Medulla oblongata (tissue), 1 donor: ENCODE measurements at regions not wholly inside any gene's neighbourhood (a gene's known extent, or its start where the extent isn't known, plus 50 kb on each side); places are given as distances from the start of the nearest gene placed in this dataset.

Source experiments
- DNase-seq: peaks from one replicate; pipeline ENCODE4 v3.0.0-alpha.2; 2015; ENCODE audit errors: extremely low spot score

DNA sequence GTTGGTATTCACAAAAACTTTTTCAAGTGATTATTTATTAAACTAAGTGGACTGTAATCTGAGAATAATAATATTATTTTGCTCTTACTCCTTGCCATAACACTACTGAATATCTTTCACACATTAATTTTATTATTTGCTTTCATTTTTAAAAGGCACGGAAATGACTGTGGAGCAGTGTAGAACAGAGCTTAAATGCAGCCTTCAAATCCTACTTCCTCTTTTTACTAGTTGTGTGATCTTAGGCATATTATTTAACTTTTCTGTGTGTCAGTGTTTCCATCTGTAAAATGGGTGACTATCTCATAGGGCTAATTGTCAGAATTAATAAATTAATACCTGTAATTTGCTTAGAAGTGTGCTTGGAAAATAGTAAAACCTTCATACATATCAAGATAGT lies 55.5 kb upstream of the SLC8A1 start:
- DNase-seq, result no peak

DNA sequence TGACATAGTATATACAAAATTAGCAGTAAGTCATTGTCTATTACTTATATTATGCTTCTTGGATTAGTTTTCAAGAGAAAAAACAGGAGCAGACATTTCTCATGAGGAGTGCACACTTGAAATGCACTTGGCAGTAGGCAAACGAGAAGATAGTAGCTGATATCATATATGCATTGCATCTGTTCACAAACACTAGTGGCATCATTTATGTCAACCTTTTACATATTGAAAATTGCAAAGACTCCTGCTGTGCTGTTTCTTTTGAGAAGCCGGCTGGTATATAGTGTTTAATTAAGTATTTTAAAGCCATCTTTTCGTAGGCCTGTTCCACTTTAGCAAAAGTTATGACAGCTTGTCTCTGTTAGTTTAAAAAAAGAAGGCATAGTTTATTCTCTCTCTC lies 58.4 kb upstream of the SLC8A1 start:
- no peak for DNase-seq

DNA sequence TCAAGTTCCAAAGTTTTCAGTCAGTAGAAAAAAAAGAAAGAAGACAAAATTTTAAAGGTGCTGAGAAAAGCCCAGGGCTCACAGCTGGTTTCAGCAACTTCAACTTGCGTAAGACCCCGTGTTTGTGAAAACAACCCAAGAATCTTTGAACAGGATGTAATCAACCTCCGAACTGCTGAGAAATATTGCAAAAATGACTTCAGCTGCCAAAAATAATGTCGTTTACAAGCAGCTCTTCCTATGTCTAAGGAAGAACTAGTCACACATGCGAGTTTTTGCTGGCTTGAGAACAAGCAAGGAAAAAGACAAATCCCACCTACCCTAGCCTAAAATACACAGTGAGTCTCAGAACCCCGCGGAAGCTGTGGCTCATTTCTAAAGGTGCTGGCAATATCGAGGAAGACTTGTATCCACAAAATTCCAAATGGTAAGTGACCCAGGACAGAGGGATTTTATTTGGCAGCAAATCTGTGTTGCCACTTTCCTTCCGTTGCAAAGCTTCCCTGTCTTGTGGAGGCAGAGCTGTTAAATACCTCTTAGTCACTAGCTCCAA lies 59.8 kb upstream of the SLC8A1 start:
- DNase-seq, result peak; percentile 4

DNA sequence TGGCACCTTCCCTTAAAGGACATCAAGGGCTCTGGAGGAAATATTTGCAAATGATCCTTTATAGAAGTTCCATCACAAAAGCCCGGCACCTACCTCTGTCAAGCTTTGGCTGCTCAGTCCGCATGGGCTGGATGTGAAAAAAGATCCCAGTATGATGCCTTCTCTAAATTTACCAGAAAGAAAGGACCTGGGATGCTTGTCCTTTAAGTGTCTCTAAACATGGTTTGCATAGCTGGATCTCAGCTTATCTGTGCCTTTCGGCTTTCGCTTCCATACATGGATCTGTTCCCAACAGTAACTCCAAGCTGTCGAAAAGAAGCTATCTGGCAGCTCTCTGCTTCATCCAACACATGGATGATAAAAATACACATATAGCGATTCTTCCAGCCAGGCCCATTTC lies 60.4 kb upstream of the SLC8A1 start:
- no peak for DNase-seq

DNA sequence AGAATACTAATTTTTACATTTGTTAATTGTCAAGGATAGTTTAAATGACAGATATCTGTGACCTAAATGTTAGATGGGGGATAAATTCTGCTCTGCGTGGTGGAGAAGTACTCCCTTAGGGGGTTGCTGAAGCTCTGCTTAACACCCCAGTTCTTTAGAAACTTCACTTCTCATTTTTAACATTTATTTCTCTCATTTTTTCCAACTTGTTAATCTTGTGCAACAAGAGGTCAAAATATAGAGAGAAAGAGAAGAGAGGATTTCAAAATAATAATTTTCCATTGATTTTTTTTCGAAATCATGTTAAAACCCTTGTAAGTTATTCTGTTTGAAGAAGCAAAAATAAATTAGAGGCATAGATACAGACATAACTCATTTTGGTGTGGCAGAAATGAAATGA lies 61.3 kb upstream of the SLC8A1 start:
- no peak for DNase-seq

DNA sequence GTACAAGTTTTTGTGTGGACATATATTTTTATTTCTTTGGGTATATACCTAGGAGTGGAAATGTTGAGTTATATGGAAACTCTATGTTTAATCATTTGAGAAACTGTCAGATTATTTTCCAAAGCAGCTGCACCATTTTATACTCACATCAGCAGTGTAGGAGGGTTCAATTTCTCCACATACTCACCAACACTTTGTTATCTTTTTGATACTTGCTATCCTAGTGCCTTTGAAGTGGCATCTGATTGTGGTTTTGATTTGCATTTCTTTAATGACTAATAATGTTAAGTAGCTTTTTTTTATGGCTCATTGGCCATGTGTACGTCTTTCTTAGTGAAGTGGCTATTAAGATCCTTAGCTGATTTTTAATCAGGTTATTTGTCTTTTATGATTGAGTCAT lies 64.7 kb upstream of the SLC8A1 start:
- no peak for DNase-seq

DNA sequence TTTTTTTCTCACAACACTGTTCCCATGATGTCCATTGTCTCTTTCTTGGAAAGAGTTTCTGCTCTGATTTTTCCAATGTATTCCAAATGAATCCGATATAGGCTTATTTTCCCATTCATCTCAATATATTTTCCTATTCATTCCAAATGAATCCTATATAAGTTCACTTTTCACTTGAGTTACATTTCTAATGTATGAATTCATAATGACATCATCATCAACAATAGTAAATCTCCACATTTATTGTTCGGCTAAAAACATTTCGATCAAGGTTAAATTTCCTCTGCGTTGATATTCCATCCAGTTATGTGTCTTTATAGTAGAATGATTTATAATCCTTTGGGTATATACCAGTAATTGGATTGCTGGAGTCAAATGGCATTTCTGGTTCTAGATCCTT lies 76.7 kb upstream of the SLC8A1 start:
- DNase-seq, result no peak

DNA sequence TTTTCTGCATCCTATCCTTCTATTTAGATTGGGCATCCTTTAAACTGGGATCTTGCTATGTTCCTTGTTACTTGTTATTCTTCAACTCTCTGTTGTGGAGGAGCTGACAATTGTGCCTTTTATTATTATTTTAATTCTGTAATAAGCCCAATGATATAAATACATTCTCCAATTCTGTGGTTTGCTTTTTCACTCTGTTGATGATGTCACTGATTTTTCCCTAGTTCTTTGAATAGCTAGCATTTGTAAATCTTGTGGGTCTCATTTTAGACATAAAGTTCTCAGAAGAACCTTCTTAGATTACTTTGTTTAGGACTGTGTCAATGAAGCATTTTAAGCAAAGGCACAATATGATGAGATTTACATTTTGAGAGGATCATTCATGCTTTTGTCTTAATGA lies 79.5 kb upstream of the SLC8A1 start:
- DNase-seq, result no peak

DNA sequence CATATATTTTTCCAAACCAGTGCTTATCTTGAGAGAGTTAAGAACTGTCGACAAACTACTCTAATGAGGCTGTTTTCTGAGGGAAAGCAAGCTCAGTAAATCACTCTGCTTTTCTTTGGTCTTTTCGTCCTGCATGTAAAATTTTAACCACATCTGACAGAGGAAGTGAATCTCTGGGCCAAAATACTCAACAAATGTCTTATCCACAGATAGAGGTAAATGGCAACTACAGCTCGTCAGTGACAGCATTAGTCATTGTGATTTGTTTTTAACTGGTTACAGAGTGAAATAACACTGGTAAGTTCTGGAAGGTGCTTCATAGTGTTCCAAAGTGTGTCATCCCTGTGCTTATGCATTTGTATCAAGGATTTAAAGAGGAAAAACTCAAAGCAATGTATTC lies 82.6 kb upstream of the SLC8A1 start:
- peak; percentile 6 for DNase-seq

DNA sequence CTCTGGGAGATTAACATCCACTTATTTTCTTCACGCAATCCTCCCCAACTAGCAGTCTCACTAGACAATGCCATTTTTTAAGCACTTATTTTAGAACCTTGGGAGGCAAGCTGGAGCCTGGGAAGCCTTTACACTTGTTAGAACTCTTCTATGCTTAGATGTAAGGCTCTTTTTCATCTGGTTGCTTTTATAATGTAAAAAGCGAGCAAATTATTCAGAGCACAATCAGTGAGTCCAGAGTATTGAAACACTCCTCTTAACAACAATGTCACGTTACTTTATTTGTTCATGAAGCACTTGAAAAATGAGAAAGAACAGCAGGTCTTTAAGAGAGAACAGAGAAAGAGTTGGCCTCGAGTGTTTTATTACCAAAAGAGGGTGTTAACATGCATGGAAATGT lies 84.1 kb upstream of the SLC8A1 start:
- DNase-seq, result no peak

DNA sequence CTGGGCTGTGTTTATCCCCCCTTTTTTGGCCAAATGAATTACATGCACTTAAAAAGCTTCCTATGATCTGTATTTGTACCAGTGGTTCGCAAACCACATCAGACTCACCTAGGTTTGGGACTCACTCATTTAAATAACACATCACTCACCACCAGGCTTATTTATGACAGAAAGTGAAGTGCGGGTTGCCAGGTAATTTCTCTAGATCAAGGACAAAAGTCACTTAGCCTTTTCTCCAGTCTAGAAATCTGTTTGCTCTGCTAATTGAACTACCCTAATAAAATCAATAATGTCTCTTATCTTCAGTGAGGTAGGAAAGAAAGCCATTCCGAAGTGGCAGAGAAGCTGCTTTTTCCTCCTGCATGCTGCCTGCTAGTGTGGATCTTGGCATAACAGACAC lies 88.1 kb upstream of the SLC8A1 start:
- no peak for DNase-seq

DNA sequence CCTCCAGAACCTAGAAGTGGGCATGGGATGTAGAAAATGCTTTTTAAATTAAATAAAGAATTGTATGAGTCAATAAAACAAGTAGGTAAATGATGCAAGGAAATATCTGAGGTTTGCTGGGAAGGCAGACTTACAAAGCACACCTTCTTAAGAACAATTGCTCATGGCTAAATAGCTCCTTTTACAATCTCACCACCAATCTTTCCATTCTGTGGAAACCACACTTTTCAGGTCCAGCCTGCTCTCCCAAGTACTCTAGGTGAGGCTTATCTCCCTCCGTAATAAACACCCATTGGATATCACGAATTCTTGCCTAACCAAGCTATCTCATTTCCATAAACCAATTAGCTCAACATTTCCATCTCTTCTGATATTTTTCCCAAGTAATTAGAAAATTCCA lies 91.5 kb upstream of the SLC8A1 start:
- DNase-seq, result no peak

DNA sequence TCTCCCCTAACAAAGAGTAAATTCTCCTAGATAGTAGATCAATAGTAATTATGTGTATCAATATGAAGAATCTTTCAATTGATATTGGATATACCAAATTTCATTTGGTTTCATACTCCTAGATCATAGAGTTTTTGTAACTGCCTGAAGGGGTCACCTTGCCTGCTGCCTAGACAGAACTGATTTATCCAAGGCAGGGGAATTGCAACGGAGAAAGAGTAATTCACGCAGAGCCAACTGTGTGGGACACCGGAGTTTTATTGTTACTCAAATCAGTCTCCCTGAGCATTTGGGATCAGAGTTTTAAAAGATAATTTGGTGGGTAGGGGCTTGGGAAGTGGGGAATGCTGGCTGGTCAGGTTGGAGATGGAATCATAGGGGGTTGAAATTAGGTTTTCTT lies 92.2 kb upstream of the SLC8A1 start:
- no peak for DNase-seq

DNA sequence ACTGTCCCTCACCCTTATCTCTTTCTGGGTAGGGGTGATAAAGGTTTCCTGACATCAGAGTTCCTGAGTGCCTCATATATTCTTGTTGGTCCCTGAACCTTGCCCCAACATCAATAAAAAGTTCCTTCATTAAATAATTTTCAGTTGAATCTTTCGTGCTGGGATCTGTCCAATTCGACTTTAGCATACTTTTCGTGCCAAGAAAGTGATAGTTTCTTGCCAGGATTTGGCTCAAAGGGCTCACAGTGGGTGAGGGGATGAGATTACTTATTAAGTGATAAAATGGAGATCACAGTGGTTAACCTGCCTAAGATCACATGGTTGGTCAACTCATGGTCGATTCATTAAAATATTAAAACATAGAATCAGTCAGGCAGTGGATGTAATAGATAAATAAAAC lies 93.8 kb upstream of the SLC8A1 start:
- DNase-seq, result no peak

DNA sequence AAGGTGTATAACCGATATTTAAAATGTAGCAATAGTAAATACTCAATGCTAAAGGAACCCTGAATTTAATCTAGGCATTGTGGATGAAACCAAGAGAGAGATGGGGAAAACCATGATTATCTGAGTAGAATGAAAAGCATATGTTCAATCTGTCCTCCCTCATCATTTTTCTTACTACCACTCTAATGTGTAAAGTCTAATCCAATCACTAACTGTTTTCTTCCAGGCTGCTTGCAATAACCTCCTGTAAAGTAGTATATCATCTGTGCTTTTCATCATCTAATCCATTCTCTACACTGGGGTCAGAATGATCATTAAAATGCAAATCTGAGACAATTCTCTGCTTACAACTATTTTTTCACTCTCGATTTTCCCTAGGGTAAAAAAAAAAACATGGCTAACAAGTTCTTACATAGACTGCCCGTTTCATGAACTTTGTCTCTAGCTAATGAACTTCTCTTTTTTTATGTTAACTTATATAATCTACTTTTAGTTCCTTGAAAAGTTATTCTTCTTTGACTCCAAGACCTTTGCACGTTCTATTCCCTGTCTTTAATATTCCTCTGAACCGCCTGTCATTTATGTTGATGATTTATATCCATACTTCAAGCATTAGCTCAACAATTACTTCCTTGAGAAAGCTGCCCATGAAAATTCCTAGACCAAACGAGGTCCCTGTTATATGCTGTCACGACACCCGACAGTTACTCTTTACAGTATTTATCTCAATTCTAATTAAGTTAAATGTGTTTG lies 94.7 kb upstream of the SLC8A1 start:
- DNase-seq, result no peak

DNA sequence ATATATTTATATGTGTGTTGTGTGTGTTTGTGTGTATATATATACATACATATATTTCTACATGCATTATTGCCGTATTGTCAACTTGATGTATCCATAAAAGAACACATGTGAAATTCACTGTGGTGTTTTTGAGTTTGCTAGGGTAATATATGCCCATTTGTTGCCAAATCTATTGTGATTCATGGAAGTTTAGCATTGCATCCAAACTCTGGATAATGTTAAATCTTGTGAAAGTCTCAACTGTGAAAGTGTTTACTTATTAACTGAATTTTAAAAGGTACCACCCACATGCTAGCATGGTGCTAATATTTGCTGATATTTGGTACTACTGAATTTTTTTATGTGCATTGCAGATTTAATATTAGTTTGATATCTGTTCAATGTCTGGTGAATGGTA lies 96.6 kb upstream of the SLC8A1 start:
- DNase-seq, result no peak

DNA sequence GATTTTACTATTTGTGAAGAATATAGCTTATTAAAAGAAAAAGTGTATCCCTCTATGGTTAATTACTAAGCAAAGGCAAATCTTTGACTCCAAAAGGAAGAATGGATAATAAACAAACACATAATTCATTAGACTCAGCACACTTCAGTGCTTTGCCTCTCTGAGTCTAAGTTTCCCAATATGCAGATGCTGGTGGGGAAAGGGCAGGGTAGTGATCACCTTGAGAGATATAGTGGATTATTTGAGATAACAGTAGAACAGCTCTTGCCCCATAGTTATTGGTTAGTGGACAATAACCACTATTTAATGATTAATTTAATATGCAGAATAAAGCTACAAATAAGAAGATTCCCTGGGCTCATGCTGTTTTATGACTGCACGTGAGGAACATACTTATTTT lies 98.2 kb upstream of the SLC8A1 start:
- no peak for DNase-seq

DNA sequence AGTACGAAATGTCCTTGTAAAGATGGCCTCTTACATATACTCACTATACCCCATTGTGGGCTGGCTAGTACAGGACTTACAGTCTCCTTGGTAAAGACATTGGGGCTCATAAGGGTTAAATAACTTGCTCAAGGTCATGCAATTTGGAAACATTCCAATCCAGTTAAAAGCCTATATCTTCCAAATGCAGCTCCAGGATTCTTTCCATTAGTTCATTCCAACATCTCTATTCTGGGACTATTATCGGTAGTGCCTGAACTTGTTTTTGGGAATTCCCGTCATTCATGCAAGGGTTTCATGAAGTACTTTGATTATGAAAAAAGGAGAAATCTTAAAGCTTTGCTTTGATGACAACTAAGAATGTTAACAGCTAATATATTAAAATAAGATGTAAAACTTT lies 99.2 kb upstream of the SLC8A1 start:
- DNase-seq, result no peak

DNA sequence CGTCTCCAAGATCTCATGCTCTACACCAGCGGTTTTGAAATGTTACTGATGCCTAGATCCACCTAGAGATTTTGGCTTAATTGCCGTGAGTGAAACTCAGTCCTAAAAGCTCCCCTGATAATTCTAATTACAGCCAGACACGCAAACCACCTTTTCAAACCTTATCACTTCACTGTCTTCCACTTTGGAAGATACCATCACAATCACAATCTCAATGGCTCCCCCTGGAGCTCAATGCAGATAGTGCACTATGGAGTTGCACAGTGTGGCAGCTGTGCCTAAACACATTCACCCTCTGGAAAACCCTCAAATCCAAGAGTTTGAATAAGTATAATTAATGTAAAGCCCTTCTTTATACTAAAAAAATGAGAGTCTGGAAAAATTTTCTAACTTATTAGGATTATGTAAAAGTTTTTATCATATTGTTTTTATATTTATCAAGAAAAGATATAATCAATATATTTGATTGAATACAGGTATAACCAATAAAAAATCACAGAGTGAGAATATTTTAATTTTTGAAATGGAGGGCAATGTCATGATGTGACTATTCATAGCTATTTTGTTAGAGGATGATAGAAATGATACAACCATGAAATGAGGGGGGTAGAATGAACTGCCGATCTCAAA lies 102.9 kb upstream of the SLC8A1 start:
- peak; percentile 78 for DNase-seq

DNA sequence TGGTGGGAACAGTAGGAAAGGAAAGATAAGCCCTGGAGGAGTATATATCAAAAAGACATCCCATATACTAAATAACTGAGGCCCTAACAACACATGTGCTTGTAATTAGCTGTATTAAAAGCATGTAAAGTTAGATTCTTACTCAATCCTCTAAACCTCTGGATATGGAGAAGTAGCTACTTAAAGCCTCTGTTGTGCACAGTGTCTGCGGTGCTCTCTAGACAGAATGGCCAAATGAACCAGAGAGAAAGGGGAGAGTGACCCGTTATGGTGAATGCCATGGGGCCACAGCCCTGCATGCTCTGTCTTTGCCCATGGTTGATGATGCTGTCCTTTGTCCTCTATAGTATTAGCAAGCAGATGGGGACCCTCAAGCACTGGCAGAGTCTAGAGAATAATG lies 104.4 kb upstream of the SLC8A1 start:
- DNase-seq, result no peak

DNA sequence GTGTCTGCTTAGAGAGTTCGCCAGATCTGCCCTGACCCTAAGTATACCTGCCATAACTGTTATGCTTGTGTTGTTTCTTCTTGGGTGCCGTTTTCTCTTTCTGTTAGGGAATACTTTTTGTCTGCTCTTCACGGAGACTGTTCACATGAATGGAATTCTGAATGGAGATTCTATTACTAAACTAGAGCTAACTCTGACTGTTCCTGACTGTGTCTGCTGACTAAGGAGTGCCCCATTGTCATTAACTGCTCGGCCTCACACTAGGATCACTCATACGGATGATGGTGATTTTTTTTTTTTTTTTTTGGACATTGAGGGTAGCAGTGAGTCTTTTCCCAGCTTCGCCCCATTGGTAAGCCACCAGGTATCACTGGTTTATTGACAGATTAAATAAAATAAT lies 104.8 kb upstream of the SLC8A1 start:
- no peak for DNase-seq

DNA sequence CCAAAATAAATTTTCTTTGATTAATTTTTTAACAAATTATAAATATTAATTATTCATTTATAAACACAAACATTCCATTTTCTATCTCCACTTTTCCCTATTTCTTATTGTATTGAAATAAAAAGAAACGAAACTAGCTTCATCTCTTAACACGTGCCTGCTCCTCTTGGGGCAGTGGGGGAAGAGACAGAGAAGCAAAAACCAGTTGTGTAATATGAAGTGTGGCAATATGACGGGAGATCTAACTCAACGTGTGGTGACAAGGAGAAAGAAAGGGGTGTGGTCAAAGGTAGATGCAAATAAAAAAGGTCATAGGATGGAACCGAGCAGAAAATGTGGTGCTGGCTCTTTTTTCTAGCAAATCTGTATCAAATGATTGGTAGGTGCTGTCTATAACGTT lies 106.9 kb upstream of the SLC8A1 start:
- no peak for DNase-seq

DNA sequence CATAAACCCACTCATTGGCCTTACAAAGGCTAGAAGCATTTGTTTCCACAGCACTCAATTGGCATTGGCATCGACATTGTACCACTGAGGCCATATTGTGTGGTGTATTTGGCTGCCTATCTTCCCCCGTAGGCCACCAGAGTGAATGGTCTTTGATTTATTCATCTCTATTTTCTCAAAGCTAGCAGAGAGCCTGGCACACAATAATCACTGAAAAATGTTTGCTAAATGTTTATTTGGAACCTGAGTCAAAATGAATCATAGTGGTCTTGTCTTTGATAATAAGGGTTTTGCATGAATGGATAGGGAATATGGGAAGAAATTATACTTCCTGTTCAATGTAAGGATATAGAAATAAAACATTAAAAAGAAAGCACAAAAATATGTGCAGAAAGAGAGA lies 107.3 kb upstream of the SLC8A1 start:
- DNase-seq, result no peak

DNA sequence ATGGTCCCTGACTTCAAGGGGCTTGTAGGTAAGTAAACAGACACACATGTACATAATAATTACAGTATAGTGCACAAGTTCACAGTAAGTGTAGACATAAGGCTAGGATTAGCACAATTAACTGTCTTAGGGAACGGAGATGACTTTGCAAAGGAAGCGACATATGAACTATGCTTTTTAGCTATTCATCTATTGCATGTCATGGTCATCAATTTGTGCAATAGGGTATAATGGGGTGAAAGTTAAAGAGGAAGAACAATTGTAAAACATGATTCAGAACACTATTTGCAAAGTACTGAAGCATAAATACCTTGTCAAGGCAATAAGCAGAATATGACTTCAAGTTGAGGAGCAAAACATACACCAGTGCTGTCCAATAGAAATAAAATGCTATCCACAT lies 112.3 kb upstream of the SLC8A1 start:
- no peak for DNase-seq
